Omental fat pad (tissue), 3 donors: ENCODE measurements at regions not wholly inside any gene's neighbourhood (a gene's known extent, or its start where the extent isn't known, plus 50 kb on each side); places are given as distances from the start of the nearest gene placed in this dataset.

ENCODE experiments used
- ATAC-seq: fragments of 150-250 bp; one replicate; pipeline ENCODE4 v1.9.1; 2016; ENCODE audit warnings: mild to moderate bottlenecking, moderate library complexity; ENCODE audit not compliant: low FRiP score
- DNase-seq: peaks from one replicate; pipeline ENCODE4 v3.0.0-alpha.2; 2019; ENCODE audit warnings: low spot score
- TF ChIP-seq, protein P1 (sequence below), 3 donors: fragments of 450-650 bp; IDR thresholded peaks; one replicate each; pipeline ENCODE4 v1.5.1; 2016 to 2017; ENCODE audit warnings: antibody characterized with exemption in 3 of 3, mild to moderate bottlenecking in 3 of 3, moderate library complexity in 2 of 3

DNA sequence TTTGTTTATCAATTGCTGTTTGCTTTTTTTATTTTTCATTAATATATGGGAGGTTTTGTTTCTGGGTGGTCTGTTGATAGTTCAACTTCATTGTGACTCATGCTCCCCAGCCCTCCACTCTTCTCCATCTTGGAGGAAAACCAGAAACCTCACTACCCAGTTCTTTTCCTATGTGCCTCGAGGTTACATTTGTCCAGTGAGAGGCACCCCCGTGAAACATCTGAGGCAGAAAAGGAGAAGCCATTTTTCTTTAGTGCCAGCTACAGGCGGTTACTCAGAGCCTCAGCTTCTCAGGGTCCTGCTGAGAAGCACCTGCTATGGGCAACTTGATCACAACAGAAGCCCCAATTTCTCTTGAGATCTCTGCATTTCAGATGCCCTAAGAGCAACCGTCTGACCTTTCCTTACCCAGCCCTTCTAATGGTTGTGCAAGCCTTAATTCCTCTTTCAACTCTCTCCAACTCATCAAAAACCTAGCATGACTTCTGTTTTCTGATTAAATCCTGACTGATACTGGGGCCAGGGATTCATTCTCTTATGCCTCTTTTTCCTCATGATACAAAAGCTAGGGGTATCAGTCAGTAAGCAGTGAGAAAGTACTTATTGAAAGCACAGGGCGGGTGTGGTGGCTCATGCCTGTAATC lies 144.6 kb downstream of the ELOVL4 start:
- no peak for ATAC-seq
- TF ChIP-seq, protein P1, sequence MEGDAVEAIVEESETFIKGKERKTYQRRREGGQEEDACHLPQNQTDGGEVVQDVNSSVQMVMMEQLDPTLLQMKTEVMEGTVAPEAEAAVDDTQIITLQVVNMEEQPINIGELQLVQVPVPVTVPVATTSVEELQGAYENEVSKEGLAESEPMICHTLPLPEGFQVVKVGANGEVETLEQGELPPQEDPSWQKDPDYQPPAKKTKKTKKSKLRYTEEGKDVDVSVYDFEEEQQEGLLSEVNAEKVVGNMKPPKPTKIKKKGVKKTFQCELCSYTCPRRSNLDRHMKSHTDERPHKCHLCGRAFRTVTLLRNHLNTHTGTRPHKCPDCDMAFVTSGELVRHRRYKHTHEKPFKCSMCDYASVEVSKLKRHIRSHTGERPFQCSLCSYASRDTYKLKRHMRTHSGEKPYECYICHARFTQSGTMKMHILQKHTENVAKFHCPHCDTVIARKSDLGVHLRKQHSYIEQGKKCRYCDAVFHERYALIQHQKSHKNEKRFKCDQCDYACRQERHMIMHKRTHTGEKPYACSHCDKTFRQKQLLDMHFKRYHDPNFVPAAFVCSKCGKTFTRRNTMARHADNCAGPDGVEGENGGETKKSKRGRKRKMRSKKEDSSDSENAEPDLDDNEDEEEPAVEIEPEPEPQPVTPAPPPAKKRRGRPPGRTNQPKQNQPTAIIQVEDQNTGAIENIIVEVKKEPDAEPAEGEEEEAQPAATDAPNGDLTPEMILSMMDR (IDR thresholded peaks at IDR 0.05), result no peak
- no peak for DNase-seq

DNA sequence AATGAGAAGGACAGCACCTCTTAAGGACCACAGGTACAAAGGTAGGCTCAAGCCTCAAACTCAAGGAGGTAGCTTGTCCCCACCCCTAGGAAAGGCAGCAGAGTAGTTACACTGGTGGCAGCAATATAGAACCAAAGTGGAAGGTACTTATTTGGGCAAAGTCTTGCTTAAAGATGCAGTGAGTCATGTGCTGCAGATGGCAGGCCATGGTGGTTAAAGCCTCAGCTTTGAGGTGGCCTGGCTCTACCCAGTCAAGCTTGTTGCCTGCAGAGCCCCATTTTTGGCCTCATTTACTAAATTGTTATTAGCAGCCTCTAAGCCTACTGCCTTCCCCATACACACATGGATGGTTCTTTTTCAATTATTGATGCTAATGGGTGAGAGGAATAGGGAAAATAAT lies 146.0 kb downstream of the ELOVL4 start:
- DNase-seq (no peak), ATAC-seq (no peak)
- TF ChIP-seq, protein P1 (IDR thresholded peaks at IDR 0.05), result no peak

DNA sequence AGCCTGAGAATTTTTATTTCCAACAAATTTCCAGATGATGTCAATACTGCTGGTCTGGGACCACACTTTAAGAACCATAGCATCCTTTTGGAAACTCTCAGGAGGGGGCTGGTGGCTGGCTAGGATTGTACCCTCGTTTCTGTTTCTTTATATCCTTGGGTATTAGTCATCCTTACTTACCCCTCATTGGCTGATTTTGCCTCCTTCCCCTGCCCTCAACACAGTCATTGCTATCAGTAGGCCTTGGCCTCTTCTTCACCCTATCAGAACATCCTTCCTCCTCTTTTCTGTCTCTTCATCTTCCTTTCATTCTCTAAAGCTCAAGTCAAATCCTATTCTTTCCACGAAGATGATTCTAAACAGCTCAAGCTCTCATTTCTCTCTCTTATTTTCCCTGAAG lies 148.5 kb downstream of the ELOVL4 start:
- no peak for ATAC-seq
- no peak for DNase-seq

DNA sequence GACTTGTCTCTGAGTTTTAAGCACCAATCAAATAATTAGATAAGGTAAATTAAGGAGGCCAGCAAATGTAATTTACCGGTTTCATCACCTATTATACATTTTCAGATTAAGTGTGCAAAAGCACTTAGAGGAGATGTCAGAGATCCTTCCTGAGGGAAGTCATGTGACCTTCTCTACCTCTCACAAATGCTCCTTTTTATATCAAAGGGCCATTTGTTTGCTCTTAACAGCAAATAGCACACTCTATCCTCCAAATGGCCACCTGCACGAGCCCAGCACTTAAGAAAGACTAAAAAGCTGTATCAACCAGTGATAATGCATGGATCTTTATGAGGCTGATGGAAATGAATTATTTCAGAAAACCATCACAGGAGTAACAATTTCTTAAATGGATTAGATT lies 149.4 kb downstream of the ELOVL4 start:
- no peak for DNase-seq
- TF ChIP-seq, protein P1 (IDR thresholded peaks at IDR 0.05), result no peak
- ATAC-seq, result no peak

More for the DNA sequence above, 148.5 kb downstream of the ELOVL4 start:
- TF ChIP-seq, protein P1 (IDR thresholded peaks at IDR 0.05), result no peak

DNA sequence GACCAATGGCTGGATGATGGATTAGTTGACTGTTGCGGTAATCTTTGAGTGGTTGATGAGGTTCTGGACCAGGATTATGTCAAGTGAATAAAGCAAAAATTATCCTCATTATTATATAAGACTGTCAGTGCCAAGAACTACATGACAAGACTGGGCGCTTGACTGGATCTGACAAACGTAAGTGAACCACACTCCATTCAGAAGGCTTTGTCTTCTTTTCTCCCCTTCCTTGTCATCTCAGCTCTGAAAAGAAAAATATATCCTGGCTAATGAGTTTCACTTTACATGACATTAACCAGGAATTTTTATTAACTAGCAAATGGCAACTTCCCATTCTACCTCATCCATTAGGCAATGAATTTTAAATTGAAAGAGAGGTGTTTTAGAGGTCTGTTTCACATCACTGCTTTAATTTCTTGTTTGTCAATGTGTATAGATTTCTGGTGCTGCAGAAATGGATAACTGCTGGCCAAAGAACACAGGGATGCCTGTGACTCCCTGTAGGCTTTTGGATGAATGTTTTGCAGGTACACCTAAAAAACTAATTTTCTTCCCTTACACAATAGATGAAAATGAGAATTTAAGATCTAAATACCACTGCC lies 150.1 kb downstream of the ELOVL4 start:
- no peak for DNase-seq
- no peak for ATAC-seq
- TF ChIP-seq, protein P1 (IDR thresholded peaks at IDR 0.05), result no peak

DNA sequence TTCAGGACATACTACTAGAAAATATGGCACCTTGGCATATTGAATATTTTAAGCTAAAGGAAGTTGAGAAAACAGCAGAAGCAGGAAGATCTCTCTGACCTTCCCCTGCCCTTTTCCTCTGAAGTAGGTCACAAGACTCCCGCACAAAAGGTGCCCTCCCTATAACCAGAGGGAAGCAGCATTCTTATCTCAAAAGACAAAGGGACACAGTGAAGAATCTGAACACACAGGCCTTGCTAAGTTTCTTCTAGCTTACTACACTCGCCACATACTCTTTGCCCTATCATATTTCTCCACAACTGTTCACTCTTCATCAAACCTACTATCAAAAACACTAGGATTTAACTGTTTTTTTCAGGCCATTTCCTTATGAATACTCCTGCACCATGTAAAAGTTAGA lies 151.2 kb downstream of the ELOVL4 start:
- no peak for ATAC-seq
- no peak for DNase-seq
- TF ChIP-seq, protein P1 (IDR thresholded peaks at IDR 0.05), result no peak

DNA sequence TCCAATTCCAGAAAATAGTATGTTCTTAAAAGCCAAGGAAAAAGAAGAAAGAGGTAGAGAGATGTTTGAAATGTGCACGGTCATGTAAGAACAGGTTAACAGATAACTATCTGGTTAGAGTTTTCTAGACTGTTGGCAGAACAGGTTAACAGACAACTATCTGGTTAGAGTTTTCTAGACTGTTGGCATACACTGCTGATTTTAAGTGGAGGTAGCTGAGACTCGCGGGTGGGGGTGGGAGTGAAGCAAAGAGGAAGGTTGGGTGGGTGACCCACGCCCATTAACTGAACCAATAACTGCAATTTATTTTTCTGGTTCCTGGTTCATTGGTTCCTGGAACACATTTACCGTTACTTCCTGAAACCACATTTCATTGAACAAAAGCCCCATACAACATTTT lies 157.5 kb downstream of the ELOVL4 start:
- TF ChIP-seq, protein P1 (IDR thresholded peaks at IDR 0.05), result no peak
- DNase-seq, result no peak
- ATAC-seq, result no peak
